ENCODE measurements at regions not wholly inside any gene's neighbourhood (a gene's known extent, or its start where the extent isn't known, plus 50 kb on each side); places are given as distances from the start of the nearest gene placed in this dataset.
A peak's percentile ranks its signal among the peaks of the same experiment; 100 is the strongest.

DNA sequence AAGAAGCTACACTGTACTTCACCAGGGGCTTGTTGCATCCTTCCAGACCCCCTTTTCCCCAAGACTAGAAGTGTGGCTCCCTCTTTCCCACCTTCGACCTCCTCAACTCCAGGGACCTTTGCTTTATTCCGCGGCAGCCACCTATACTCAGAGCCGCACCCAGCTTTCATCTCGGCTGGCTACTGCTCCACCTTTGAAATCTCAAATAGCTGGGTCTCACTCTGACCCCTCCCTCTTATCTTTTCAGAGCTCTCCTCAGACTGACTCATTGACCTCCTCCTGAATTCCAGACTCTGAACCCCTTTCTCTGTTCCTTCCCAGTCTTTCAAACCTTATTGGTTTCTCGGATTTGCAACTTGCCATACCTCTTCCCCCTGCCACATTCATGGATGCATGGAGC lies 144.7 kb upstream of the JUN start (continued):
- TF ChIP-seq JUND (IDR thresholded peaks at IDR 0.05; ENCODE audit: borderline replicate concordance, low read depth, low read length) (peak; percentile 73; the same call in 1 of the 2 replicates), JUND (tag; IDR thresholded peaks at IDR 0.05; ENCODE audit: borderline replicate concordance, low read depth, low read length) (no peak; the same call in 2 of the 3 replicates), CXXC5 (CRISPR knock-in tag; IDR thresholded peaks at IDR 0.05) (no peak), EP300 (IDR thresholded peaks at IDR 0.05; ENCODE audit: low read length) (peak; percentile 37; the same call in 1 of the 2 replicates), MEIS2 (IDR thresholded peaks at IDR 0.05; ENCODE audit: partially characterized antibody) (no peak), SMAD4 (CRISPR knock-in tag; conservative IDR thresholded peaks at IDR 0.05) (0 out of 2 replicates have a peak, but pooled peaks have one; percentile 16), TAL1 (IDR thresholded peaks at IDR 0.05) (peak; percentile 46; the same call in 1 of the 2 replicates), CTBP1 (IDR thresholded peaks at IDR 0.05; ENCODE audit: borderline replicate concordance) (peak; percentile 41; the same call in 1 of the 2 replicates), SETDB1 (IDR thresholded peaks at IDR 0.05; ENCODE audit: low read length) (no peak), NCOR1 (IDR thresholded peaks at IDR 0.05) (peak; percentile 40), DPF2 (IDR thresholded peaks at IDR 0.05) (peak; percentile 57), TEAD4 (IDR thresholded peaks at IDR 0.05; ENCODE audit: low read length) (peak; percentile 50; the same call in 1 of the 2 replicates), TEAD4 (CRISPR knock-in tag; IDR thresholded peaks at IDR 0.05; ENCODE audit: borderline replicate concordance) (no peak), CBFA2T3 (IDR thresholded peaks at IDR 0.05) (peak; percentile 81), RCOR1 (IDR thresholded peaks at IDR 0.05; ENCODE audit: borderline replicate concordance in 1 of 2, low read depth in 2 of 2, low read length in 2 of 2) (peak in 1 of 2 experiments; percentile 70; a peak in 2 of 4 replicates), KDM1A (IDR thresholded peaks at IDR 0.05) (peak in 1 of 2 experiments; percentile 42; a peak in 1 of 4 replicates)
- TF ChIP-seq, protein P1, sequence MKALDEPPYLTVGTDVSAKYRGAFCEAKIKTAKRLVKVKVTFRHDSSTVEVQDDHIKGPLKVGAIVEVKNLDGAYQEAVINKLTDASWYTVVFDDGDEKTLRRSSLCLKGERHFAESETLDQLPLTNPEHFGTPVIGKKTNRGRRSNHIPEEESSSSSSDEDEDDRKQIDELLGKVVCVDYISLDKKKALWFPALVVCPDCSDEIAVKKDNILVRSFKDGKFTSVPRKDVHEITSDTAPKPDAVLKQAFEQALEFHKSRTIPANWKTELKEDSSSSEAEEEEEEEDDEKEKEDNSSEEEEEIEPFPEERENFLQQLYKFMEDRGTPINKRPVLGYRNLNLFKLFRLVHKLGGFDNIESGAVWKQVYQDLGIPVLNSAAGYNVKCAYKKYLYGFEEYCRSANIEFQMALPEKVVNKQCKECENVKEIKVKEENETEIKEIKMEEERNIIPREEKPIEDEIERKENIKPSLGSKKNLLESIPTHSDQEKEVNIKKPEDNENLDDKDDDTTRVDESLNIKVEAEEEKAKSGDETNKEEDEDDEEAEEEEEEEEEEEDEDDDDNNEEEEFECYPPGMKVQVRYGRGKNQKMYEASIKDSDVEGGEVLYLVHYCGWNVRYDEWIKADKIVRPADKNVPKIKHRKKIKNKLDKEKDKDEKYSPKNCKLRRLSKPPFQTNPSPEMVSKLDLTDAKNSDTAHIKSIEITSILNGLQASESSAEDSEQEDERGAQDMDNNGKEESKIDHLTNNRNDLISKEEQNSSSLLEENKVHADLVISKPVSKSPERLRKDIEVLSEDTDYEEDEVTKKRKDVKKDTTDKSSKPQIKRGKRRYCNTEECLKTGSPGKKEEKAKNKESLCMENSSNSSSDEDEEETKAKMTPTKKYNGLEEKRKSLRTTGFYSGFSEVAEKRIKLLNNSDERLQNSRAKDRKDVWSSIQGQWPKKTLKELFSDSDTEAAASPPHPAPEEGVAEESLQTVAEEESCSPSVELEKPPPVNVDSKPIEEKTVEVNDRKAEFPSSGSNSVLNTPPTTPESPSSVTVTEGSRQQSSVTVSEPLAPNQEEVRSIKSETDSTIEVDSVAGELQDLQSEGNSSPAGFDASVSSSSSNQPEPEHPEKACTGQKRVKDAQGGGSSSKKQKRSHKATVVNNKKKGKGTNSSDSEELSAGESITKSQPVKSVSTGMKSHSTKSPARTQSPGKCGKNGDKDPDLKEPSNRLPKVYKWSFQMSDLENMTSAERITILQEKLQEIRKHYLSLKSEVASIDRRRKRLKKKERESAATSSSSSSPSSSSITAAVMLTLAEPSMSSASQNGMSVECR (CRISPR knock-in tag; IDR thresholded peaks at IDR 0.05), result no peak
